ENCODE measurements at regions not wholly inside any gene's neighbourhood (a gene's known extent, or its start where the extent isn't known, plus 50 kb on each side); places are given as distances from the start of the nearest gene placed in this dataset.

DNA sequence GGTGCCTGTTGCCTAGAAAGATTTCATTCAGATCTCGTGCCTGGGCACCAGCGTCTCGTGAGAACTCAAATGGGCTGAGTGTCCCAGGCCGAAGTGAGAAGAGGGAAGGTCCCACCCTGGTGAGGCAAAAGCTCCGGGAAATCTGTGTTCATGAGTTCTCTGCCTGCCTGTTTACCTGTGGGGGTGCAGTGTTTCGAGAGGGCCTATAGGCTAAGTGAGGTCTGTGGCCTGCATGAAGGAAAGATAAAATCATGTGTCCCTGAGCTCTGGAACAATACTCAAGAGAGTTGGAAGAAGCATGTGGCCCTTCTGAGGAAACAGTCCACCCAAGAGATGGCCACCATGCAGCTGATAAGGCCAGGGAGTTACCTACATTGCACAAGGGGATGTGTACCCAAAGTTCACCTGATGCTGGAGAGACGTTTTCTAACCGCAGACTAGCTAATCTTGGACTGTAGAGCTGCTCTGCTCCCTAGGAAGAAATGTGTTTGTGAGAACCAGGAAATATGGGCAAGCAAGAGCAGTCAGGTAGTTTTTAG lies 63.5 kb upstream of the ST3GAL5 start:
- no peaks in the 10 kb centered on the region for H3K4me1 ChIP-seq (ENCODE audit: insufficient read depth, low read length)
- ChIA-PET CTCF (ENCODE audit: partially characterized antibody) (interaction anchor here (1.2 to 1.6 kb wide), 2 partner anchors 125 kb away, joined by 4 to 7 read pairs; no protein-coding TSS in a partner anchor), POLR2A (ENCODE audit: partially characterized antibody) (no interaction called here)
- no peak overlapping the region for H3K27ac Mint-ChIP-seq
- H3K27me3 Mint-ChIP-seq = no peaks in the 10 kb centered on the region
- peaks cover 0 to 4% (median 0%) of the 10 kb centered on the region in 4 donors for H3K4me1 Mint-ChIP-seq
- peaks cover 0 to 3% of the 10 kb centered on the region in 2 donors for H3K36me3 Mint-ChIP-seq
- H3K4me3 Mint-ChIP-seq = no peak overlapping the region
- no peaks in the 10 kb centered on the region for H3K36me3 ChIP-seq (ENCODE audit: insufficient read depth, low read length)
- no peak overlapping the region for H3K27ac ChIP-seq (ENCODE audit: low read depth, low read length)
- H3K9me3 Mint-ChIP-seq = peaks cover 0 to 6% (median 5%) of the 10 kb centered on the region in 8 donors
- no peak overlapping the region for H3K4me3 ChIP-seq (ENCODE audit: low read length in 2 of 2)
- no peaks in the 10 kb centered on the region for H3K9me3 ChIP-seq (ENCODE audit: control insufficient read depth in 1 of 2, low read length in 2 of 2)
- H3K27me3 ChIP-seq (ENCODE audit: insufficient read depth, low read length) = no peaks in the 10 kb centered on the region
- intact Hi-C loops (cut with micrococcal nuclease) = no loop called here
- DNase-seq = no peak

DNA sequence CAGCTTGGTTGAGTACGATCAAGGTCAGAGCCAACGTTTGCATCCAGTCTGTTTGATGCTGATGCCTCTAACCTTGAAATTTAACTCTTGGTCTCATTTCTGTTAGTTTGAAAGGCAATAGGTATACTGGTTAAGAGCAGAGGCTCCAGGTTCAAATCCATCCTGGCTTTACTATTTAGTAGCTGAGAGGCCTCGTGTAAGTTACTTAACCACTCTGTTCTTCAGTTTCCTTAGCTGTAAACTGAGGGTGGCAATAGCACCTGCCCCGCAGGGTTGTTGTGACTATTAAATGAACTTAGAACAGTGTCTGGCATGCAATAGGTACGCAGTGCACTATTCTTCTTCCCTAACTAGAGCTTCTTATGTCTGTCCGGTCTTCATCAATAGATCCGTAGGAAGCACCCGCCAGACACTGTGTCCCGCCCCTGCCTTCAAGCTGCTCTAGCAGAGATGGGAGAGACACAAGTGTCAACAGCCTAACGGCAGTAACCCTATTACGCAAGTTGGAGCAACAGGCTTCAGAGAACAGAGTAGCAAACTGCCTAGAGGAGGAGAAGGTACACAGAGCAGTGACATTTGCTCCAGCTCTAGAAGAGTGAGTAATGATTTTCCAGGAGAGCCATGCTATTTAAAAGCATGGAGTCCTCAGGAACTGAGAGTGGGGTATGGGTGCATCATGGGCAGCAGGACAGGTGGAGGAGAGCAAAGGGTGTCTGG lies 62.7 kb upstream of the ST3GAL5 start:
- Histone ChIP-seq H3K9me3 (ENCODE audit: control insufficient read depth in 1 of 2, low read length in 2 of 2) (no peaks in the 10 kb centered on the region), H3K27ac (ENCODE audit: low read depth, low read length) (no peak overlapping the region), H3K27me3 (ENCODE audit: insufficient read depth, low read length) (no peaks in the 10 kb centered on the region), H3K4me1 (ENCODE audit: insufficient read depth, low read length) (no peaks in the 10 kb centered on the region), H3K36me3 (ENCODE audit: insufficient read depth, low read length) (no peaks in the 10 kb centered on the region), H3K4me3 (ENCODE audit: low read length in 2 of 2) (no peak overlapping the region)
- no peak for DNase-seq
- ChIA-PET POLR2A (ENCODE audit: partially characterized antibody) (no interaction called here), CTCF (ENCODE audit: partially characterized antibody) (interaction anchor here (1.6 kb wide), 1 partner anchor 125 kb away, joined by 7 read pairs; no protein-coding TSS in a partner anchor)
- Mint-ChIP-seq H3K27me3 (no peaks in the 10 kb centered on the region), H3K4me1 (peaks cover 0 to 4% (median 0%) of the 10 kb centered on the region in 4 donors), H3K4me3 (no peak overlapping the region), H3K36me3 (peaks cover 0 to 3% of the 10 kb centered on the region in 2 donors), H3K27ac (peak overlapping the region in 1 of 7 donors; percentile 0), H3K9me3 (peaks cover 0 to 11% (median 6%) of the 10 kb centered on the region in 8 donors)
- intact Hi-C loops (cut with micrococcal nuclease) = no loop called here

DNA sequence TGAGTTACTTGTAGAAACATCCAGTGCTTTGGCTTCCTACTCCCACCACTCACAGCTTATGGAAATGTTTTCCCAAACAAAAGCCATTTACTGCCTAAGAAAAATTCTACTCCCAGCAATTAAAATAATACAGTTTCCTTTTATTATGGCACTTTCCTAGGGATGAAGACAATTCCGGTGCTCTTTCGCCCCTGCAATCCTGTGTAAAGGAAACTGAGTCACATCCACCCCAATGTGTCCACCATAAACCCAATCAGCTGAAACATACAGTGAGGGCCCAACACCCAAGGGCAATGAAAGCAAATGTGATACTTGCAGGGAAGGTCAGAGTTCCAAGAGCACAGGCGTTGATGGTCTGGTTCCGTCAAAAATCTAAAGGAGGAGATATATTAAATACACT lies 62.0 kb upstream of the ST3GAL5 start:
- Histone ChIP-seq H3K4me3 (ENCODE audit: low read length in 2 of 2) (no peak overlapping the region), H3K27ac (ENCODE audit: low read depth, low read length) (no peak overlapping the region), H3K4me1 (ENCODE audit: insufficient read depth, low read length) (no peaks in the 10 kb centered on the region), H3K36me3 (ENCODE audit: insufficient read depth, low read length) (no peaks in the 10 kb centered on the region), H3K9me3 (ENCODE audit: control insufficient read depth in 1 of 2, low read length in 2 of 2) (no peaks in the 10 kb centered on the region), H3K27me3 (ENCODE audit: insufficient read depth, low read length) (no peaks in the 10 kb centered on the region)
- no peak for DNase-seq
- ChIA-PET POLR2A (ENCODE audit: partially characterized antibody) (no interaction called here), CTCF (ENCODE audit: partially characterized antibody) (interaction anchor here (1.6 kb wide), 1 partner anchor 124 kb away, joined by 7 read pairs; no protein-coding TSS in a partner anchor)
- H3K36me3 Mint-ChIP-seq = peaks cover 0 to 3% of the 10 kb centered on the region in 2 donors
- H3K4me3 Mint-ChIP-seq = no peak overlapping the region
- peaks cover 0 to 14% (median 6%) of the 10 kb centered on the region in 8 donors for H3K9me3 Mint-ChIP-seq
- peaks cover 0 to 4% (median 0%) of the 10 kb centered on the region in 4 donors for H3K4me1 Mint-ChIP-seq
- intact Hi-C loops (cut with micrococcal nuclease) = no loop called here
- H3K27me3 Mint-ChIP-seq = no peaks in the 10 kb centered on the region
- H3K27ac Mint-ChIP-seq = no peak overlapping the region

DNA sequence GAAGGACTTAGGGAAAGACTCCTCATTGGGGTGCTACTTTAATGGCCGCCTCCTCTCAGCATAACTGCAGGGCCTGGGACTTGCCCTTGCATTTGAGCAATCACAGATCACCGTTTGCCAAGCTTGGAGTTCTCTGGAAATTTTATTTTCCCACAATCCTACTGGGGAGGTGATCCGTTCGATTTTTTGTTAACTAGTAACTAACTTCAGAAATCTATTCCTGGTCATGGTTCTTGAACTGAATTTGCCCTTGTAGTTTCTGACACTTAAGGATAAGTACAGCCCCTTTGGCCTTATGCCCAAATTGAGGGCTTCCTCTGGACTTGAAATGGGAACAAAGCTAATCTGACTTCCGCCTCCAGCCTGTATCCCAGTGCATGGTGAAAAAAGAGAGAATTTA lies 60.5 kb upstream of the ST3GAL5 start:
- no peaks in the 10 kb centered on the region for H3K27me3 Mint-ChIP-seq
- intact Hi-C loops (cut with micrococcal nuclease) = no loop called here
- Histone ChIP-seq H3K36me3 (ENCODE audit: insufficient read depth, low read length) (no peaks in the 10 kb centered on the region), H3K27ac (ENCODE audit: low read depth, low read length) (no peak overlapping the region), H3K9me3 (ENCODE audit: control insufficient read depth in 1 of 2, low read length in 2 of 2) (no peaks in the 10 kb centered on the region), H3K4me1 (ENCODE audit: insufficient read depth, low read length) (no peaks in the 10 kb centered on the region), H3K4me3 (ENCODE audit: low read length in 2 of 2) (no peak overlapping the region), H3K27me3 (ENCODE audit: insufficient read depth, low read length) (no peaks in the 10 kb centered on the region)
- H3K4me3 Mint-ChIP-seq = no peak overlapping the region
- ChIA-PET CTCF (ENCODE audit: partially characterized antibody) (interaction anchor here (0.8 to 0.9 kb wide), 2 partner anchors 10 to 122 kb away, joined by 3 to 4 read pairs; no protein-coding TSS in a partner anchor), POLR2A (ENCODE audit: partially characterized antibody) (no interaction called here)
- H3K27ac Mint-ChIP-seq = no peak overlapping the region
- no peak for DNase-seq
- H3K9me3 Mint-ChIP-seq = peaks cover 0 to 15% (median 7%) of the 10 kb centered on the region in 8 donors
- H3K4me1 Mint-ChIP-seq = peaks cover 0 to 4% (median 0%) of the 10 kb centered on the region in 4 donors
- peaks cover 0 to 3% of the 10 kb centered on the region in 2 donors for H3K36me3 Mint-ChIP-seq

DNA sequence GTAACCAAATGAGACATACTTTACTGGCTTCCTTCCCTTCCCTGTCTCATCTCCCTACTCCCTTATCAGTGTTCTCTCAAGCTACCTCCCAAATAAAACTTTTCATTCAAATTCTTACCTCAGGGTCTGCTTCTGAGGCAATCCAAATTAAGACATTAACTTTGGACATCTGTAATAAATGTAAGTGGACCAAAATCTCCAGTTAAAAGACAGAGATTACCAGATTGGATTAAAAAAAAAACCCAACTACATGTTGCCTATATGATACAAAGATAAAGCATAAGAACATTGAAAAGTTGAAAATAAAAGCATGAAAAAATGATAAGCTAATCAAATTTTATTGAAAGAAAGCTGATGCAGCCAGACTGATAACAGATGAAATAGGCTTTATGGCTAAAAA lies 58.8 kb upstream of the ST3GAL5 start:
- no peaks in the 10 kb centered on the region for H3K27me3 ChIP-seq (ENCODE audit: insufficient read depth, low read length)
- no peak overlapping the region for H3K27ac ChIP-seq (ENCODE audit: low read depth, low read length)
- ChIA-PET POLR2A (ENCODE audit: partially characterized antibody) (interaction anchor here (0.6 kb wide), 1 partner anchor 304 kb away, joined by 3 read pairs; no protein-coding TSS in a partner anchor), CTCF (ENCODE audit: partially characterized antibody) (no interaction called here)
- H3K4me1 ChIP-seq (ENCODE audit: insufficient read depth, low read length) = no peaks in the 10 kb centered on the region
- no peak overlapping the region for H3K4me3 Mint-ChIP-seq
- no peak overlapping the region for H3K4me3 ChIP-seq (ENCODE audit: low read length in 2 of 2)
- DNase-seq = no peak
- peaks cover 3 to 30% (median 19%) of the 10 kb centered on the region in 8 donors for H3K9me3 Mint-ChIP-seq
- H3K36me3 Mint-ChIP-seq = peaks cover 5 to 10% of the 10 kb centered on the region in 2 donors
- intact Hi-C loops (cut with micrococcal nuclease) = no loop called here
- no peaks in the 10 kb centered on the region for H3K27me3 Mint-ChIP-seq
- H3K9me3 ChIP-seq (ENCODE audit: control insufficient read depth in 1 of 2, low read length in 2 of 2) = peaks cover 0 to 3% of the 10 kb centered on the region in 2 donors
- H3K4me1 Mint-ChIP-seq = peaks cover 0 to 3% (median 0%) of the 10 kb centered on the region in 4 donors
- no peak overlapping the region for H3K27ac Mint-ChIP-seq
- H3K36me3 ChIP-seq (ENCODE audit: insufficient read depth, low read length) = no peaks in the 10 kb centered on the region

DNA sequence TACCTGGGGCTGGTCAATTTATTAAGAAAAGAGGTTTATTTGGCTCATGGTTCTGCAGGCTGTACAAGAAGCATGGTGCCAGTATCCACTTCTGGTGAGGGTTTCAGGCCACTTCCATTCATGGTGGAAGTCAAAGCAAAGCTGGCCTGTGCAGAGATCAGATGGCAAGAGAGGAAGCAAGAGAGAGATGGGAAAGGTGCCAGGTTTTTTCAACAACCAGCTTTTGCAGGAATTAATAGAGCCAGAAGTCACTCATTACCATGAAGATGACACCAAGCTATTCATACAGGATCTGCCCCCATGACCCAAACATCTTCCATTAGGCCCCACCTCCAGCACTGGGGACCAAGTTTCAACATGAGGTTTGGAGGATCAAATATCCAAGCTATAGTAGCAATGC lies 56.8 kb upstream of the ST3GAL5 start:
- H3K27me3 ChIP-seq (ENCODE audit: insufficient read depth, low read length) = no peaks in the 10 kb centered on the region
- H3K36me3 ChIP-seq (ENCODE audit: insufficient read depth, low read length) = no peaks in the 10 kb centered on the region
- no peak overlapping the region for H3K27ac Mint-ChIP-seq
- peaks cover 8 to 14% of the 10 kb centered on the region in 2 donors for H3K36me3 Mint-ChIP-seq
- no peaks in the 10 kb centered on the region for H3K27me3 Mint-ChIP-seq
- intact Hi-C loops (cut with micrococcal nuclease) = no loop called here
- no peak overlapping the region for H3K27ac ChIP-seq (ENCODE audit: low read depth, low read length)
- no peaks in the 10 kb centered on the region for H3K4me1 Mint-ChIP-seq
- H3K9me3 Mint-ChIP-seq = peaks cover 3 to 48% (median 33%) of the 10 kb centered on the region in 8 donors
- H3K4me1 ChIP-seq (ENCODE audit: insufficient read depth, low read length) = no peaks in the 10 kb centered on the region
- H3K4me3 Mint-ChIP-seq = no peak overlapping the region
- no peak overlapping the region for H3K4me3 ChIP-seq (ENCODE audit: low read length in 2 of 2)
- CTCF ChIA-PET (ENCODE audit: partially characterized antibody) = no interaction called here
- POLR2A ChIA-PET (ENCODE audit: partially characterized antibody) = no interaction called here
- peaks cover 0 to 10% of the 10 kb centered on the region in 2 donors for H3K9me3 ChIP-seq (ENCODE audit: control insufficient read depth in 1 of 2, low read length in 2 of 2)
- DNase-seq = no peak

DNA sequence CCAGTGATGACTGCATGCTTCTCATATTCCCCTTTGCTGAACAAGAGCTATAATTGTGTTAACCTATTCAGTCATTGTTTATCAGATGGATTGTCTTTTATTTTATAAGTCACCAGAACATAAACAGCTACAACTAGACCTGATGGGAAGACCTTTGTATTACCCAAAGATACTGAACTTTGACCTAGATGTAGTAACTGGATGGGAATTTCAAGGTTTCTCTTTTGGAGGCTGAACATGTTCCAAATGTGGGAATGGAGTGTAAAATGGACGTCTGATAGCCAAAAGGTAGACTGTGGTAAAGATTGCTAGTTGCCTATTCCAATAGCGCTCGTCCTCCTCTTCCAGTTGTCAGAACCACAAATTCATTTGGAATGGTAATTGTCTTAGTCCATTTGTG lies 56.4 kb upstream of the ST3GAL5 start:
- no peak for DNase-seq
- Histone ChIP-seq H3K4me1 (ENCODE audit: insufficient read depth, low read length) (no peaks in the 10 kb centered on the region), H3K4me3 (ENCODE audit: low read length in 2 of 2) (no peak overlapping the region), H3K36me3 (ENCODE audit: insufficient read depth, low read length) (no peaks in the 10 kb centered on the region), H3K9me3 (ENCODE audit: control insufficient read depth in 1 of 2, low read length in 2 of 2) (peaks cover 0 to 10% of the 10 kb centered on the region in 2 donors), H3K27ac (ENCODE audit: low read depth, low read length) (no peak overlapping the region), H3K27me3 (ENCODE audit: insufficient read depth, low read length) (no peaks in the 10 kb centered on the region)
- POLR2A ChIA-PET (ENCODE audit: partially characterized antibody) = no interaction called here
- Mint-ChIP-seq H3K27me3 (no peaks in the 10 kb centered on the region), H3K9me3 (peaks cover 3 to 48% (median 33%) of the 10 kb centered on the region in 8 donors), H3K27ac (no peak overlapping the region), H3K4me1 (no peaks in the 10 kb centered on the region), H3K36me3 (peaks cover 8 to 14% of the 10 kb centered on the region in 2 donors), H3K4me3 (no peak overlapping the region)
- intact Hi-C loops (cut with micrococcal nuclease) = no loop called here
- CTCF ChIA-PET (ENCODE audit: partially characterized antibody) = interaction anchor here (0.8 kb wide), 1 partner anchor 118 kb away, joined by 3 read pairs; no protein-coding TSS in a partner anchor

Measured in CD4-positive, alpha-beta memory T cell (primary cell).